T-cell (primary cell): ENCODE measurements at regions not wholly inside any gene's neighbourhood (a gene's known extent, or its start where the extent isn't known, plus 50 kb on each side); places are given as distances from the start of the nearest gene placed in this dataset.
"Not testable (repeated sequence)": the region's sequence is repeated elsewhere in the genome, so short reads cannot be mapped to it uniquely, and the experiment has no call there.

Experiments
- ATAC-seq, 4 experiments: fragments of 200-7000 bp in 3 of 4; fragments of 150-1000 bp in 1 of 4; cut with Tn5 transposase; replicated peaks in 1 of 4; 1 replicate in 3 of 4; 2 replicates in 1 of 4; pipeline ENCODE4 v1.10.0; 2021; ENCODE audit warnings: moderate library complexity in 3 of 4, mild to moderate bottlenecking in 2 of 4, moderate number of reproducible peaks in 1 of 4
- CTCF ChIA-PET, 2 donors: fragments of 300-600 bp; sonication (Branson Sonifier 250); formaldehyde crosslinking; loops; one replicate each; lab custom pipeline; 2022; ENCODE audit warnings: antibody characterized with exemption in 2 of 2; lab: Charles Lee
- POLR2A ChIA-PET, 2 donors: fragments of 300-600 bp; sonication (Branson Sonifier 250); formaldehyde crosslinking; loops; one replicate each; lab custom pipeline; 2022; ENCODE audit warnings: antibody characterized with exemption in 2 of 2; lab: Charles Lee
- DNase-seq, 35 experiments: peaks; one replicate each; pipeline versions ENCODE4 v3.0.0 to v3.0.0-alpha.2; 2013 to 2023
- H3K27ac ChIP-seq: one replicate; pipeline ENCODE4 v1.5.1; 2013; ENCODE audit warnings: low read length
- H3K27me3 ChIP-seq, 2 experiments: replicated peaks in 1 of 2; 1 replicate in 1 of 2; 2 replicates in 1 of 2; pipeline versions ENCODE4 v1.6.1 to v1.7.0; 2013; ENCODE audit warnings: low read length in 1 of 2, mixed read lengths in 1 of 2; ENCODE audit not compliant: control insufficient read depth in 2 of 2, insufficient read depth in 2 of 2; ENCODE audit errors: extremely low read depth in 1 of 2
- H3K36me3 ChIP-seq, 2 donors: 1 replicate in 1 of 2; 2 replicates in 1 of 2; pipeline versions ENCODE4 v1.6.1 to v1.7.0; 2013; ENCODE audit warnings: low read length in 1 of 2; ENCODE audit not compliant: control insufficient read depth in 2 of 2, insufficient read depth in 1 of 2; ENCODE audit errors: extremely low read depth in 1 of 2
- H3K4me1 ChIP-seq, 2 experiments: 1 replicate in 1 of 2; 2 replicates in 1 of 2; pipeline versions ENCODE4 v1.6.1 to v1.7.0; 2013; ENCODE audit warnings: low read length in 2 of 2, mixed read lengths in 1 of 2; ENCODE audit not compliant: insufficient read depth in 2 of 2, control insufficient read depth in 1 of 2; ENCODE audit errors: extremely low read depth in 1 of 2
- H3K4me3 ChIP-seq, 2 donors: 1 replicate in 1 of 2; 2 replicates in 1 of 2; pipeline versions ENCODE4 v1.5.1 to v1.7.0; 2013; ENCODE audit warnings: mild to moderate bottlenecking in 2 of 2, low read length in 1 of 2, moderate library complexity in 1 of 2; ENCODE audit not compliant: control insufficient read depth in 1 of 2; ENCODE audit errors: extremely low read depth in 1 of 2
- H3K9me3 ChIP-seq: 2 replicates; pipeline ENCODE4 v1.7.0; 2013
- H3K27ac Mint-ChIP-seq, 2 donors: one replicate each; pipeline ENCODE4 v1.8.0; 2020 to 2021; ENCODE audit warnings: mild to moderate bottlenecking in 2 of 2, mixed read lengths in 2 of 2
- H3K27me3 Mint-ChIP-seq, 2 donors: one replicate each; pipeline ENCODE4 v1.8.0; 2021 to 2022; ENCODE audit warnings: mixed read lengths in 2 of 2
- H3K36me3 Mint-ChIP-seq: one replicate; pipeline ENCODE4 v1.8.0; 2021; ENCODE audit warnings: mixed read lengths
- H3K4me1 Mint-ChIP-seq, 3 donors: one replicate each; pipeline ENCODE4 v1.8.0; 2020 to 2022; ENCODE audit warnings: mixed read lengths in 3 of 3, mild to moderate bottlenecking in 1 of 3
- H3K4me3 Mint-ChIP-seq, 3 donors: one replicate each; pipeline ENCODE4 v1.8.0; 2020 to 2022; ENCODE audit warnings: mild to moderate bottlenecking in 3 of 3, mixed read lengths in 3 of 3, moderate library complexity in 3 of 3
- H3K9me3 Mint-ChIP-seq, 3 donors: one replicate each; pipeline ENCODE4 v1.8.0; 2020 to 2022; ENCODE audit warnings: mixed read lengths in 3 of 3
- WGBS: methylation state at CpG from one replicate; pipeline ENCODE4 v1.1.5; 2013; ENCODE audit warnings: missing lambda C conversion rate; ENCODE audit not compliant: insufficient coverage; 5-methylcytosine and 5-hydroxymethylcytosine counted together

DNA sequence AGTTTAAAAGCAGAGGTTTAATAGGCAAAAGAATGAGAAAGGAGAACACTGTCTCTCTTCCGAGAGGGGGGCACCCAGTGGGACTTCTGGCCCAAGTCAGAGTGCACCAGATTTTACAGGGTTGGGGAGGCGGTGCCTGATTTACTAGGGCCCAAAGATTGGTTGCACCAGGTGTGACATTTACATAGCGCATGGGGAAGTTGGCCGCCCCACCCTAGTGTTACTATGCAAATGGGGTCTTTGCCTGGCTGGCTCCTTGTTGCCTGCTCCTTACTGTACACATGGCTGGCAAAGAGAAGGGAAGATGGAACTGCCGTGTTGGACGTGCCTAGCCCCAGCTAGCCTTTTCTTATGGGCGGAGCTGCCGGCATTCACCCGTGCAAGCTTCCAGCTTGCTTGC lies 118.8 kb downstream of the NPIPA8 start:
- H3K4me3 ChIP-seq, H3K27ac ChIP-seq, H3K4me3 Mint-ChIP-seq, H3K9me3 Mint-ChIP-seq, H3K4me1 ChIP-seq, H3K27ac Mint-ChIP-seq, CTCF ChIA-PET, H3K36me3 ChIP-seq, DNase-seq, H3K4me1 Mint-ChIP-seq, POLR2A ChIA-PET, H3K27me3 ChIP-seq, H3K36me3 Mint-ChIP-seq, H3K27me3 Mint-ChIP-seq, H3K9me3 ChIP-seq, ATAC-seq: not testable (repeated sequence)
- WGBS = no CpG with 5 or more reads among the region's 9 CpGs

DNA sequence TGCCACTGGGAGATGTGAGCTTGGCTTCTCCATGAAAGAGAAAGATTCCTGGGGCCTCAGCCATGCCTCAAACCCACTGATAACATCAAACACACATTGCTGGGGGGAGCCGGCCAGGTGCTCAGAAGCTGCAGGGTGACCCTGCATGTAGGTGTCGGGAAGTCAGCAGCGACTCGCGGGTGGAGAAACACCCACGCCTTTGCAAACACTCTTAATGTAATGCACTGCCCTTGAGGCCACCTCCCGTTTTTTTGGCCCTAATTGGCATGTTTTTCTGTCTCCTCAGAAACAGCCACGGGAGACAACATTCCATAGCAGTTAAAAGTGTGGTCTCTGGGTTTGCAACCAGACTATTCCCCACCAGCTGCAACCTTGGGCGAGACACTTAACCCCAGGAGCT lies 119.7 kb downstream of the NPIPA8 start:
- H3K4me1 ChIP-seq, DNase-seq, H3K36me3 ChIP-seq, H3K27me3 ChIP-seq, H3K9me3 Mint-ChIP-seq, ATAC-seq, H3K27ac ChIP-seq, H3K27ac Mint-ChIP-seq, H3K9me3 ChIP-seq, H3K36me3 Mint-ChIP-seq, H3K4me3 Mint-ChIP-seq, POLR2A ChIA-PET, H3K4me1 Mint-ChIP-seq, H3K27me3 Mint-ChIP-seq, H3K4me3 ChIP-seq, CTCF ChIA-PET: not testable (repeated sequence)
- WGBS = no CpG with 5 or more reads among the region's 9 CpGs

DNA sequence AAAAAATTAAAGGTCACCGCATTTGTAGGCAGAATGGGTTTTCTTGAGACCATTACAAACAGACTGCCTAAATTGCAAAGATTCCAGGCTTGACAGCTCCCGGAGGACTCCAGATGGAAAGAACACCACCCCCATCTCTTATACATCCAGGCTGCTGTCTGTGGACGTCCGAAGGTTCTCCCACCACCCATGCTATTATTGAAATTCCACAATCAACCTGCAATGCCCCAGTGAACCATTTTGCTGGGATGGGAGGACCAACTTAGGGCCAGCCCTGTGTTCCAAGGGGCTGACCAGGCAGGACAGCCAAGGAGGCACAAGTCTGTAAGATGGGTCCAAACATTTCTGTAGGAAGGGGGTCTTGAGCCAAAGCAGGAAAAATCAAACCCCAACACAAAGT lies 122.7 kb downstream of the NPIPA8 start:
- H3K27me3 ChIP-seq, H3K9me3 ChIP-seq, H3K4me1 Mint-ChIP-seq, H3K9me3 Mint-ChIP-seq, H3K36me3 Mint-ChIP-seq, H3K4me1 ChIP-seq, POLR2A ChIA-PET, H3K36me3 ChIP-seq, CTCF ChIA-PET, ATAC-seq, H3K4me3 Mint-ChIP-seq, H3K27ac ChIP-seq, H3K4me3 ChIP-seq, DNase-seq, H3K27ac Mint-ChIP-seq: not testable (repeated sequence)
- no CpG with 5 or more reads among the region's 4 CpGs for WGBS
- H3K27me3 Mint-ChIP-seq = peaks cover 5 to 13% of the 10 kb centered on the region in 2 donors

DNA sequence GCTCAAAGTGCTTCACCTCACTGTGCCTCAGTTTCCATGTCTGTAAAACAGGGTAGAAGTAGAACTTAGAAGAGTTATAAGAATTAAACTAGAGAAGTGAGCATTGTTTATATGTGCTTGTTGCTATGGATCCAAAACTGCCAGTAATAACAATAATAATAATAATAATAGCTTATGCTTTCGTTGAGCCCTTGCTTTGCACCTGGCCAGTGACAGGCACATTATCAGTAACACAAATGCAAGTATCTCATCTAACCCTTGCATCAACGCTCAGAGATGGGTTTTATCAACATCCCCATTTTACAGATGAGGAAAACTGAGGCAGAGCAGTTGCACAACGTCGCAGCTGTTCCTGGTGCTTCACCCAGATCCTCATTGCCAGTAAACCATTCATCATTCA lies 125.0 kb downstream of the NPIPA8 start:
- H3K4me1 ChIP-seq, H3K4me3 ChIP-seq, DNase-seq, H3K36me3 Mint-ChIP-seq, H3K27ac ChIP-seq, H3K4me3 Mint-ChIP-seq, H3K36me3 ChIP-seq, H3K27ac Mint-ChIP-seq, H3K27me3 ChIP-seq, H3K9me3 ChIP-seq, CTCF ChIA-PET, H3K4me1 Mint-ChIP-seq, ATAC-seq, H3K9me3 Mint-ChIP-seq, POLR2A ChIA-PET: not testable (repeated sequence)
- peaks cover 6 to 16% of the 10 kb centered on the region in 2 donors for H3K27me3 Mint-ChIP-seq
- no CpG with 5 or more reads among the region's 4 CpGs for WGBS

DNA sequence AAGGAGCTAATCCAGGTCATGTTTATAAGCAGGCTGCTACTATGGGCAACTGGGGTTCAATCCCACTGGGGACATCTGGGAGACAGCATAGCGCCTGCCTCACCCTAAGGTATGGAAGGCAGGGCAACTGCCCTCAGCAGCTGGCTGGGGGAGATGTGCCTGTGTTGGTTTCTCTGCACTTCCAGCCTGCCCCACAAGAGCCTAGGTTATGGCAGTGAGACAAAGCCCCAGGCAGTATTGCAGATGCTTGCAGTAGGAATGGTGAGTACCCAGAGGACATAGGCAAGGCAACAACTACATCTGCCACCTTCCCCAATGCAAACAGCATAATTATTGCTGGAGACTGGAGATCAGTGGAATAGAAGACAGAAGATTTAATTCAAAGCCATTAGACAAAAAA lies 131.8 kb downstream of the NPIPA8 start:
- H3K4me1 Mint-ChIP-seq, H3K9me3 ChIP-seq, H3K4me3 ChIP-seq, DNase-seq, ATAC-seq, H3K4me3 Mint-ChIP-seq, H3K27ac Mint-ChIP-seq, H3K36me3 Mint-ChIP-seq, H3K27me3 ChIP-seq, H3K4me1 ChIP-seq, H3K9me3 Mint-ChIP-seq, CTCF ChIA-PET, H3K36me3 ChIP-seq, H3K27ac ChIP-seq, POLR2A ChIA-PET: not testable (repeated sequence)
- peaks cover 4 to 15% of the 10 kb centered on the region in 2 donors for H3K27me3 Mint-ChIP-seq
- WGBS = no CpG with 5 or more reads among the region's 1 CpG

DNA sequence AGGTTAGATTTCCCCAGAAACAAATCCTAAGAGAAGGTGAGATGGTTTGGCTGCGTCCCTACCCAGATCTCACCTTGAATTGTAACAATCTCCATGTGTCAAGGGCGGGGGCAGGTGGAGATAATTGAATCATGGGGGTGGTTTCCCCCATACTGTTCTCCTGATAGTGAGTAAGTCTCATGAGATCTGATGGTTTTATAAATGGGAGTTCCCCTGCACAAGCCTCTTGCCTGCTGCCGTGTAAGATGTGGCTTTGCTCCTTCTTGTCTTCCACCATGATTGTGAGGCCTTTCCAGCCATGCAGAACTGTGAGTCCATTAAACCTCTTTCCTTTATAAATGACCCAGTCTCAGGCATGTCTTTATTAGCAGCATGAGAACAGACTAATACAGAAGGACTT lies 132.2 kb downstream of the NPIPA8 start:
- H3K9me3 Mint-ChIP-seq = not testable (repeated sequence)

DNA sequence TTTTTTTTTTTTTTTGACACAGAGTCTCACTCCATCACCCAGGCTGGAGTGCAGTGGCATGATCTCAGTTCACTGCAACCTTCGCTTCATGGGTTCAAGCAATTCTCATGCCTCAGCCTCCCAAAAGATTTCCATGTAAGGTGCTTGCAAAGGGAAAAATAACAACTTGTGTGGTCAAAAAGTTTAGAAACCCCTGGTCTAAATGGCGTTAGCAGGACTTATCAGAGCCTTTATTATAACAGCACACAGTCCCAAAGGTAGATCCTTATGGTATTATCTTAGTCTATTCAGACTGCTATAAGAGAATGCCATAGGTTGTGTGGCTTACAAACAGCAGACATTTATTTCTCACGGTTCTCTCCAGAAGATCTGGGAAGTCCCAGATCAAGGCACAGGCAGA lies 135.0 kb downstream of the NPIPA8 start:
- H3K4me1 ChIP-seq, H3K27ac ChIP-seq, H3K9me3 ChIP-seq, DNase-seq, H3K4me3 ChIP-seq, H3K27me3 ChIP-seq, H3K27ac Mint-ChIP-seq, H3K36me3 ChIP-seq, ATAC-seq, CTCF ChIA-PET, H3K36me3 Mint-ChIP-seq, POLR2A ChIA-PET, H3K9me3 Mint-ChIP-seq, H3K4me3 Mint-ChIP-seq, H3K4me1 Mint-ChIP-seq: not testable (repeated sequence)
- H3K27me3 Mint-ChIP-seq = peaks cover 2 to 12% of the 10 kb centered on the region in 2 donors
- no CpG with 5 or more reads among the region's 3 CpGs for WGBS

More for the DNA sequence above, 132.2 kb downstream of the NPIPA8 start:
- H3K36me3 ChIP-seq, H3K4me3 ChIP-seq, DNase-seq, H3K27ac ChIP-seq, H3K27ac Mint-ChIP-seq, H3K4me1 Mint-ChIP-seq, H3K4me1 ChIP-seq, CTCF ChIA-PET, POLR2A ChIA-PET, H3K27me3 ChIP-seq, H3K9me3 ChIP-seq, H3K4me3 Mint-ChIP-seq, ATAC-seq, H3K36me3 Mint-ChIP-seq: not testable (repeated sequence)
- H3K27me3 Mint-ChIP-seq = peaks cover 4 to 15% of the 10 kb centered on the region in 2 donors
- no CpG with 5 or more reads among the region's 3 CpGs for WGBS
